Omental fat pad (tissue), 3 donors: ENCODE measurements at regions not wholly inside any gene's neighbourhood (a gene's known extent, or its start where the extent isn't known, plus 50 kb on each side); places are given as distances from the start of the nearest gene placed in this dataset.

Source experiments
- ATAC-seq: fragments of 150-250 bp; one replicate; pipeline ENCODE4 v1.9.1; 2016; ENCODE audit warnings: mild to moderate bottlenecking, moderate library complexity; ENCODE audit not compliant: low FRiP score
- DNase-seq: peaks from one replicate; pipeline ENCODE4 v3.0.0-alpha.2; 2019; ENCODE audit warnings: low spot score
- CTCF ChIP-seq, 3 donors: fragments of 450-650 bp; IDR thresholded peaks; one replicate each; pipeline ENCODE4 v1.5.1; 2016 to 2017; ENCODE audit warnings: antibody characterized with exemption in 3 of 3, mild to moderate bottlenecking in 3 of 3, moderate library complexity in 2 of 3

GRCh38 chr14:56046996-56047395, 71.2 kb upstream of the PELI2 start:
- no peak for TF ChIP-seq CTCF (IDR thresholded peaks at IDR 0.05)

GRCh38 chr14:56049536-56049935, 68.7 kb upstream of the PELI2 start:
- DNase-seq (no peak), ATAC-seq (no peak)
- no peak for TF ChIP-seq CTCF (IDR thresholded peaks at IDR 0.05)

More at GRCh38 chr14:56046996-56047395, 71.2 kb upstream of the PELI2 start:
- no peak for ATAC-seq
- no peak for DNase-seq

- ATAC-seq (no peak), DNase-seq (no peak)
- no peak for TF ChIP-seq CTCF (IDR thresholded peaks at IDR 0.05)
Observed at GRCh38 chr14:56055511-56055910, 62.7 kb upstream of the PELI2 start.

GRCh38 chr14:56056031-56056430, 62.2 kb upstream of the PELI2 start:
- TF ChIP-seq CTCF (IDR thresholded peaks at IDR 0.05), result no peak
- no peak for ATAC-seq
- no peak for DNase-seq

GRCh38 chr14:56057071-56057741, 61.0 kb upstream of the PELI2 start:
- ATAC-seq (no peak), DNase-seq (no peak)
- TF ChIP-seq CTCF (IDR thresholded peaks at IDR 0.05), result no peak

GRCh38 chr14:56057767-56058166, 60.4 kb upstream of the PELI2 start:
- no peak for ATAC-seq
- TF ChIP-seq CTCF (IDR thresholded peaks at IDR 0.05), result no peak
- DNase-seq, result no peak

GRCh38 chr14:56059054-56059453, 59.2 kb upstream of the PELI2 start:
- no peak for TF ChIP-seq CTCF (IDR thresholded peaks at IDR 0.05)
- ATAC-seq (no peak), DNase-seq (no peak)
